GM23338 (cell line): ENCODE measurements at regions not wholly inside any gene's neighbourhood (a gene's known extent, or its start where the extent isn't known, plus 50 kb on each side); places are given as distances from the start of the nearest gene placed in this dataset.

ENCODE experiments used
- ATAC-seq: fragments of 200-7000 bp; cut with Tn5 transposase; 3 replicates; pipeline ENCODE4 v1.9.1; 2020
- DNase-seq: peaks from one replicate; pipeline ENCODE4 v3.0.0-alpha.2; 2015; ENCODE audit warnings: low spot score
- H2AFZ ChIP-seq: fragments of 200-600 bp; sonication (generic); 2 replicates; pipeline ENCODE4 v1.8.0; 2016; ENCODE audit warnings: antibody characterized with exemption, mild to moderate bottlenecking, moderate library complexity
- H3F3A ChIP-seq: fragments of 200-600 bp; sonication (generic); replicated peaks from 2 replicates; pipeline ENCODE4 v1.8.0; 2017; ENCODE audit warnings: antibody characterized with exemption, mixed run types, low read depth
- H3K27ac ChIP-seq: fragments of 200-600 bp; sonication (generic); 2 replicates; pipeline ENCODE4 v1.6.1; 2016; ENCODE audit warnings: low read depth
- H3K27me3 ChIP-seq: fragments of 200-600 bp; sonication (generic); 2 replicates; pipeline ENCODE4 v1.8.0; 2016; ENCODE audit warnings: mild to moderate bottlenecking, mixed run types, moderate library complexity; ENCODE audit not compliant: insufficient read depth
- H3K36me3 ChIP-seq: fragments of 200-600 bp; sonication (generic); 2 replicates; pipeline ENCODE4 v1.8.0; 2016; ENCODE audit warnings: mild to moderate bottlenecking; ENCODE audit not compliant: insufficient read depth
- H3K4me1 ChIP-seq: fragments of 200-600 bp; sonication (generic); 2 replicates; pipeline ENCODE4 v1.8.0; 2016; ENCODE audit warnings: mild to moderate bottlenecking, moderate library complexity; ENCODE audit not compliant: insufficient read depth
- H3K4me2 ChIP-seq: fragments of 200-600 bp; sonication (generic); 2 replicates; pipeline ENCODE4 v1.7.1; 2017; ENCODE audit warnings: mixed run types
- H3K4me3 ChIP-seq: fragments of 200-600 bp; sonication (generic); 2 replicates; pipeline ENCODE4 v1.6.1; 2016; ENCODE audit warnings: mixed run types
- H3K79me2 ChIP-seq: fragments of 200-600 bp; sonication (generic); replicated peaks from 2 replicates; pipeline ENCODE4 v1.8.0; 2017; ENCODE audit warnings: mild to moderate bottlenecking; ENCODE audit not compliant: insufficient read depth
- H3K9me2 ChIP-seq: fragments of 200-600 bp; sonication (generic); 2 replicates; pipeline ENCODE4 v1.8.0; 2017; ENCODE audit not compliant: insufficient read depth
- H4K20me1 ChIP-seq: fragments of 200-600 bp; sonication (generic); replicated peaks from 2 replicates; pipeline ENCODE4 v1.8.0; 2017; ENCODE audit warnings: mild to moderate bottlenecking; ENCODE audit not compliant: insufficient read depth
- H3K27ac Mint-ChIP-seq: 2 replicates; pipeline ENCODE4 v1.8.0; 2020; ENCODE audit warnings: inconsistent platforms, mild to moderate bottlenecking, moderate library complexity, mixed read lengths
- H3K27me3 Mint-ChIP-seq: 3 replicates; pipeline ENCODE4 v1.8.0; 2022; ENCODE audit warnings: low read depth, mild to moderate bottlenecking, moderate library complexity, mixed read lengths, inconsistent platforms; ENCODE audit not compliant: insufficient read depth, poor library complexity
- H3K36me3 Mint-ChIP-seq: 3 replicates; pipeline ENCODE4 v1.8.0; 2021; ENCODE audit warnings: low read depth, mild to moderate bottlenecking, inconsistent platforms, moderate library complexity, mixed read lengths
- H3K4me1 Mint-ChIP-seq: 3 replicates; pipeline ENCODE4 v1.8.0; 2020; ENCODE audit warnings: mild to moderate bottlenecking, inconsistent platforms, mixed read lengths
- H3K4me3 Mint-ChIP-seq: 3 replicates; pipeline ENCODE4 v1.8.0; 2021; ENCODE audit warnings: moderate library complexity, mild to moderate bottlenecking, inconsistent platforms, mixed read lengths
- H3K9me3 Mint-ChIP-seq: 3 replicates; pipeline ENCODE4 v1.8.0; 2020; ENCODE audit warnings: moderate library complexity, mild to moderate bottlenecking, inconsistent platforms, mixed read lengths
- EZH2 ChIP-seq: fragments of 200-600 bp; sonication (generic); IDR thresholded peaks from one replicate; pipeline ENCODE4 v1.8.0; 2017; ENCODE audit warnings: antibody characterized with exemption, mild to moderate bottlenecking, low read depth; ENCODE audit not compliant: unreplicated experiment
- EZH2phosphoT487 ChIP-seq: fragments of 200-600 bp; sonication (generic); IDR thresholded peaks from one replicate; pipeline ENCODE4 v1.8.1; 2018; ENCODE audit warnings: antibody characterized with exemption; ENCODE audit not compliant: unreplicated experiment
- JUNB ChIP-seq: IDR thresholded peaks from one replicate; pipeline ENCODE4 v1.6.1; 2016; ENCODE audit warnings: antibody characterized with exemption; ENCODE audit not compliant: unreplicated experiment
- NANOG ChIP-seq: IDR thresholded peaks from 2 replicates; pipeline ENCODE4 v1.6.1; 2016; ENCODE audit warnings: antibody characterized with exemption, borderline replicate concordance
- POLR2AphosphoS5 ChIP-seq: IDR thresholded peaks from 2 replicates; pipeline ENCODE4 v1.6.1; 2016; ENCODE audit warnings: antibody characterized with exemption, low read depth
- STAT1 ChIP-seq: IDR thresholded peaks from one replicate; pipeline ENCODE4 v1.6.1; 2016; ENCODE audit warnings: antibody characterized with exemption; ENCODE audit not compliant: unreplicated experiment
- TF ChIP-seq, protein P1 (sequence below), 2 experiments: fragments of 200-600 bp in 1 of 2; sonication (generic) in 1 of 2; conservative IDR thresholded peaks; 2 replicates each; pipeline versions ENCODE4 v1.5.1 to v1.6.1; 2016 to 2017; ENCODE audit warnings: antibody characterized with exemption in 2 of 2, low read depth in 2 of 2, mild to moderate bottlenecking in 2 of 2, moderate library complexity in 1 of 2
- TF ChIP-seq, protein P2 (sequence below): IDR thresholded peaks from one replicate; pipeline ENCODE4 v1.6.1; 2018; ENCODE audit warnings: antibody characterized with exemption; ENCODE audit not compliant: unreplicated experiment
- TF ChIP-seq, protein P3 (sequence below): IDR thresholded peaks from 2 replicates; pipeline ENCODE4 v1.6.1; 2016; ENCODE audit warnings: antibody characterized with exemption
- TF ChIP-seq, protein P4 (sequence below): fragments of 250-450 bp; sonication (Bioruptor Pico); IDR thresholded peaks from 2 replicates; pipeline ENCODE4 v1.5.0; 2020; ENCODE audit warnings: mild to moderate bottlenecking, moderate library complexity

DNA sequence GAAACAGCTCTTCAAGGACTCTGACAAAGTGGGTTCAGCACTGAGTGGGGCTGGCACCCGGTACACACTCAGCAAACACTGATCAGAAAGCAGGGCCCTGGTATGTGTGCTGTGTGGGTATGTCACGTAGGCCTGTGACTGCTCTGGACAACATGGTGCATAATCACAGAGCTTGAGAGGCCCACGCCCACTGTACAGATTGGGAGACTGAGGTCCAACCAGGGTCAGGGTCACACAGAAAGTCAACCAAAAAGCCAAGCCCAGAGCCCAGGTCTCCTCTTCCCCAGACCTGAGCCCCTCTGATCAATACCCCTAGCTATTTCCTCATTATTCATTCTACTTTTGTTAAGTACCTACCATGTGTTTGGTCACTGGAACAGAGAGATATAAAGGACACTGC lies 166.1 kb upstream of the LINGO1 start (continued):
- TF ChIP-seq, protein P1, sequence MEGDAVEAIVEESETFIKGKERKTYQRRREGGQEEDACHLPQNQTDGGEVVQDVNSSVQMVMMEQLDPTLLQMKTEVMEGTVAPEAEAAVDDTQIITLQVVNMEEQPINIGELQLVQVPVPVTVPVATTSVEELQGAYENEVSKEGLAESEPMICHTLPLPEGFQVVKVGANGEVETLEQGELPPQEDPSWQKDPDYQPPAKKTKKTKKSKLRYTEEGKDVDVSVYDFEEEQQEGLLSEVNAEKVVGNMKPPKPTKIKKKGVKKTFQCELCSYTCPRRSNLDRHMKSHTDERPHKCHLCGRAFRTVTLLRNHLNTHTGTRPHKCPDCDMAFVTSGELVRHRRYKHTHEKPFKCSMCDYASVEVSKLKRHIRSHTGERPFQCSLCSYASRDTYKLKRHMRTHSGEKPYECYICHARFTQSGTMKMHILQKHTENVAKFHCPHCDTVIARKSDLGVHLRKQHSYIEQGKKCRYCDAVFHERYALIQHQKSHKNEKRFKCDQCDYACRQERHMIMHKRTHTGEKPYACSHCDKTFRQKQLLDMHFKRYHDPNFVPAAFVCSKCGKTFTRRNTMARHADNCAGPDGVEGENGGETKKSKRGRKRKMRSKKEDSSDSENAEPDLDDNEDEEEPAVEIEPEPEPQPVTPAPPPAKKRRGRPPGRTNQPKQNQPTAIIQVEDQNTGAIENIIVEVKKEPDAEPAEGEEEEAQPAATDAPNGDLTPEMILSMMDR (conservative IDR thresholded peaks at IDR 0.05; ENCODE audit: low read depth in 2 of 2) = no peak
- TF ChIP-seq EZH2 (no peak), STAT1 (no peak), POLR2AphosphoS5 (no peak)

DNA sequence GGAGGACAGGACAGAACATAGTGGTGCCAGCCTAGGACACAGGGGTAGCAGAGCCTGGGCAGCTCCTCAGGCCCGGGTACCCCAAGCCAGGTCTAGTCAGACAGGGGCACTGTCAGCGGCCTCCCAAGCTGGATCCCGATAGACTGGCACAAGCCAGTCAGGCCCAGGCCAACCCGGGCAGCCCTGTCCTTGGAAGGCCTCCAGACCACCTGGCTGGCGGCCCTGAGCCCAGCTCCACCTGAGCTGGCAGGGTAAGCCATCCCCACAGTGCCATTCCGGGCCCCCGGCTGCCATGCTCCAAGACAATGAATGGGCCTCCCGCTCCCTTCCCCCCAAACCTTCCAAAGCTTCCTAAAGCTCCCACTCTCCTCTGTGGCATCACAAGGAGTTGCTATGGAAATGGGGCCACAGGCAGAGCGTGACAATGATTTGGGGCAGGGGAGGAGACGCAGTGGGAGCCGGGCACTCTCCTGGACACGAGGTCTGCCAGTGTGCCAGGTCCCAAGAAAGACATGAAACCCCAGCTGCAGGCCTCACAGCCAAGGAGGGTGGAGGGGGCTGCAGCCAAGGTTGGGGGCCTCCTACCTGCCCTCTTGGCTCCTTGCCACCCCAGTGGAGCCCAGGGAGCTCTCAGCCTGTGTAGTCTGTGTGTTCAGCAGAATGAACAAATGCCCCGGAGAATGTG lies 165.6 kb upstream of the LINGO1 start:
- H3K4me2 ChIP-seq = no peak overlapping the region
- peaks cover 23% of the 10 kb centered on the region for H3K4me1 Mint-ChIP-seq
- TF ChIP-seq, protein P2, sequence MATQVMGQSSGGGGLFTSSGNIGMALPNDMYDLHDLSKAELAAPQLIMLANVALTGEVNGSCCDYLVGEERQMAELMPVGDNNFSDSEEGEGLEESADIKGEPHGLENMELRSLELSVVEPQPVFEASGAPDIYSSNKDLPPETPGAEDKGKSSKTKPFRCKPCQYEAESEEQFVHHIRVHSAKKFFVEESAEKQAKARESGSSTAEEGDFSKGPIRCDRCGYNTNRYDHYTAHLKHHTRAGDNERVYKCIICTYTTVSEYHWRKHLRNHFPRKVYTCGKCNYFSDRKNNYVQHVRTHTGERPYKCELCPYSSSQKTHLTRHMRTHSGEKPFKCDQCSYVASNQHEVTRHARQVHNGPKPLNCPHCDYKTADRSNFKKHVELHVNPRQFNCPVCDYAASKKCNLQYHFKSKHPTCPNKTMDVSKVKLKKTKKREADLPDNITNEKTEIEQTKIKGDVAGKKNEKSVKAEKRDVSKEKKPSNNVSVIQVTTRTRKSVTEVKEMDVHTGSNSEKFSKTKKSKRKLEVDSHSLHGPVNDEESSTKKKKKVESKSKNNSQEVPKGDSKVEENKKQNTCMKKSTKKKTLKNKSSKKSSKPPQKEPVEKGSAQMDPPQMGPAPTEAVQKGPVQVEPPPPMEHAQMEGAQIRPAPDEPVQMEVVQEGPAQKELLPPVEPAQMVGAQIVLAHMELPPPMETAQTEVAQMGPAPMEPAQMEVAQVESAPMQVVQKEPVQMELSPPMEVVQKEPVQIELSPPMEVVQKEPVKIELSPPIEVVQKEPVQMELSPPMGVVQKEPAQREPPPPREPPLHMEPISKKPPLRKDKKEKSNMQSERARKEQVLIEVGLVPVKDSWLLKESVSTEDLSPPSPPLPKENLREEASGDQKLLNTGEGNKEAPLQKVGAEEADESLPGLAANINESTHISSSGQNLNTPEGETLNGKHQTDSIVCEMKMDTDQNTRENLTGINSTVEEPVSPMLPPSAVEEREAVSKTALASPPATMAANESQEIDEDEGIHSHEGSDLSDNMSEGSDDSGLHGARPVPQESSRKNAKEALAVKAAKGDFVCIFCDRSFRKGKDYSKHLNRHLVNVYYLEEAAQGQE = no peak
- TF ChIP-seq JUNB = no peak
- no peak for TF ChIP-seq NANOG
- TF ChIP-seq EZH2phosphoT487 = no peak
- TF ChIP-seq, protein P3, sequence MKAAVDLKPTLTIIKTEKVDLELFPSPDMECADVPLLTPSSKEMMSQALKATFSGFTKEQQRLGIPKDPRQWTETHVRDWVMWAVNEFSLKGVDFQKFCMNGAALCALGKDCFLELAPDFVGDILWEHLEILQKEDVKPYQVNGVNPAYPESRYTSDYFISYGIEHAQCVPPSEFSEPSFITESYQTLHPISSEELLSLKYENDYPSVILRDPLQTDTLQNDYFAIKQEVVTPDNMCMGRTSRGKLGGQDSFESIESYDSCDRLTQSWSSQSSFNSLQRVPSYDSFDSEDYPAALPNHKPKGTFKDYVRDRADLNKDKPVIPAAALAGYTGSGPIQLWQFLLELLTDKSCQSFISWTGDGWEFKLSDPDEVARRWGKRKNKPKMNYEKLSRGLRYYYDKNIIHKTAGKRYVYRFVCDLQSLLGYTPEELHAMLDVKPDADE = no peak
- TF ChIP-seq, protein P4, sequence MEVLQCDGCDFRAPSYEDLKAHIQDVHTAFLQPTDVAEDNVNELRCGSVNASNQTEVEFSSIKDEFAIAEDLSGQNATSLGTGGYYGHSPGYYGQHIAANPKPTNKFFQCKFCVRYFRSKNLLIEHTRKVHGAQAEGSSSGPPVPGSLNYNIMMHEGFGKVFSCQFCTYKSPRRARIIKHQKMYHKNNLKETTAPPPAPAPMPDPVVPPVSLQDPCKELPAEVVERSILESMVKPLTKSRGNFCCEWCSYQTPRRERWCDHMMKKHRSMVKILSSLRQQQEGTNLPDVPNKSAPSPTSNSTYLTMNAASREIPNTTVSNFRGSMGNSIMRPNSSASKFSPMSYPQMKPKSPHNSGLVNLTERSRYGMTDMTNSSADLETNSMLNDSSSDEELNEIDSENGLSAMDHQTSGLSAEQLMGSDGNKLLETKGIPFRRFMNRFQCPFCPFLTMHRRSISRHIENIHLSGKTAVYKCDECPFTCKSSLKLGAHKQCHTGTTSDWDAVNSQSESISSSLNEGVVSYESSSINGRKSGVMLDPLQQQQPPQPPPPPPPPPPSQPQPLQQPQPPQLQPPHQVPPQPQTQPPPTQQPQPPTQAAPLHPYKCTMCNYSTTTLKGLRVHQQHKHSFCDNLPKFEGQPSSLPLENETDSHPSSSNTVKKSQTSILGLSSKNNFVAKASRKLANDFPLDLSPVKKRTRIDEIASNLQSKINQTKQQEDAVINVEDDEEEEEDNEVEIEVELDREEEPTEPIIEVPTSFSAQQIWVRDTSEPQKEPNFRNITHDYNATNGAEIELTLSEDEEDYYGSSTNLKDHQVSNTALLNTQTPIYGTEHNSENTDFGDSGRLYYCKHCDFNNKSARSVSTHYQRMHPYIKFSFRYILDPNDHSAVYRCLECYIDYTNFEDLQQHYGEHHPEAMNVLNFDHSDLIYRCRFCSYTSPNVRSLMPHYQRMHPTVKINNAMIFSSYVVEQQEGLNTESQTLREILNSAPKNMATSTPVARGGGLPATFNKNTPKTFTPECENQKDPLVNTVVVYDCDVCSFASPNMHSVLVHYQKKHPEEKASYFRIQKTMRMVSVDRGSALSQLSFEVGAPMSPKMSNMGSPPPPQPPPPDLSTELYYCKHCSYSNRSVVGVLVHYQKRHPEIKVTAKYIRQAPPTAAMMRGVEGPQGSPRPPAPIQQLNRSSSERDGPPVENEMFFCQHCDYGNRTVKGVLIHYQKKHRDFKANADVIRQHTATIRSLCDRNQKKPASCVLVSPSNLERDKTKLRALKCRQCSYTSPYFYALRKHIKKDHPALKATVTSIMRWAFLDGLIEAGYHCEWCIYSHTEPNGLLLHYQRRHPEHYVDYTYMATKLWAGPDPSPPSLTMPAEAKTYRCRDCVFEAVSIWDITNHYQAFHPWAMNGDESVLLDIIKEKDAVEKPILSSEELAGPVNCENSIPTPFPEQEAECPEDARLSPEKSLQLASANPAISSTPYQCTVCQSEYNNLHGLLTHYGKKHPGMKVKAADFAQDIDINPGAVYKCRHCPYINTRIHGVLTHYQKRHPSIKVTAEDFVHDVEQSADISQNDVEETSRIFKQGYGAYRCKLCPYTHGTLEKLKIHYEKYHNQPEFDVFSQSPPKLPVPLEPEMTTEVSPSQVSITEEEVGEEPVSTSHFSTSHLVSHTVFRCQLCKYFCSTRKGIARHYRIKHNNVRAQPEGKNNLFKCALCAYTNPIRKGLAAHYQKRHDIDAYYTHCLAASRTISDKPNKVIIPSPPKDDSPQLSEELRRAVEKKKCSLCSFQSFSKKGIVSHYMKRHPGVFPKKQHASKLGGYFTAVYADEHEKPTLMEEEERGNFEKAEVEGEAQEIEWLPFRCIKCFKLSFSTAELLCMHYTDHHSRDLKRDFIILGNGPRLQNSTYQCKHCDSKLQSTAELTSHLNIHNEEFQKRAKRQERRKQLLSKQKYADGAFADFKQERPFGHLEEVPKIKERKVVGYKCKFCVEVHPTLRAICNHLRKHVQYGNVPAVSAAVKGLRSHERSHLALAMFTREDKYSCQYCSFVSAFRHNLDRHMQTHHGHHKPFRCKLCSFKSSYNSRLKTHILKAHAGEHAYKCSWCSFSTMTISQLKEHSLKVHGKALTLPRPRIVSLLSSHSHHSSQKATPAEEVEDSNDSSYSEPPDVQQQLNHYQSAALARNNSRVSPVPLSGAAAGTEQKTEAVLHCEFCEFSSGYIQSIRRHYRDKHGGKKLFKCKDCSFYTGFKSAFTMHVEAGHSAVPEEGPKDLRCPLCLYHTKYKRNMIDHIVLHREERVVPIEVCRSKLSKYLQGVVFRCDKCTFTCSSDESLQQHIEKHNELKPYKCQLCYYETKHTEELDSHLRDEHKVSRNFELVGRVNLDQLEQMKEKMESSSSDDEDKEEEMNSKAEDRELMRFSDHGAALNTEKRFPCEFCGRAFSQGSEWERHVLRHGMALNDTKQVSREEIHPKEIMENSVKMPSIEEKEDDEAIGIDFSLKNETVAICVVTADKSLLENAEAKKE (CRISPR knock-in tag) = no peak
- no peak for TF ChIP-seq EZH2

More for the DNA sequence above, 165.6 kb upstream of the LINGO1 start:
- Histone ChIP-seq H3K27me3 (no peaks in the 10 kb centered on the region), H4K20me1 (no peaks in the 10 kb centered on the region), H3K4me3 (no peak overlapping the region), H3K27ac (no peak overlapping the region), H3K9me2 (no peaks in the 10 kb centered on the region), H2AFZ (no peak overlapping the region), H3K36me3 (no peaks in the 10 kb centered on the region), H3K79me2 (no peaks in the 10 kb centered on the region), H3F3A (no peaks in the 10 kb centered on the region), H3K4me1 (0 out of 2 replicates have a peak, but pooled peaks cover 10% of the 10 kb centered on the region)
- Mint-ChIP-seq H3K36me3 (no peaks in the 10 kb centered on the region), H3K27me3 (peaks cover 11% of the 10 kb centered on the region), H3K27ac (no peak overlapping the region), H3K9me3 (no peaks in the 10 kb centered on the region), H3K4me3 (no peak overlapping the region)
- ATAC-seq (no peak), DNase-seq (no peak)
